A549 (cell line): ENCODE measurements at regions not wholly inside any gene's neighbourhood (a gene's known extent, or its start where the extent isn't known, plus 50 kb on each side); places are given as distances from the start of the nearest gene placed in this dataset.

Experiments
- ATAC-seq, 2 experiments: fragments of 200-7000 bp in 1 of 2; fragments of >200 bp in 1 of 2; cut with Nextera tagmentation in 1 of 2; cut with Tn5 transposase in 1 of 2; 3 replicates each; pipeline versions ENCODE4 v1.8.0 to v1.9.1; 2018 to 2020; ENCODE audit warnings: mild to moderate bottlenecking in 1 of 2, moderate library complexity in 1 of 2
- CTCF ChIA-PET: fragments of 300-600 bp; sonication (Branson Sonifier 250); formaldehyde crosslinking; extraction: SDS; loops from one replicate; lab custom pipeline; 2021; ENCODE audit warnings: antibody characterized with exemption, inconsistent platforms; lab: Yijun Ruan, JAX
- POLR2A ChIA-PET: fragments of 350-600 bp; formaldehyde crosslinking; extraction: SDS; loops from one replicate; lab custom pipeline; 2021; ENCODE audit warnings: antibody characterized with exemption, inconsistent platforms; lab: Yijun Ruan, JAX
- DNase-seq, 2 experiments: peaks; one replicate each; pipeline versions ENCODE4 v3.0.0 to v3.0.0-alpha.2; 2011 to 2016; ENCODE audit warnings: low read depth in 1 of 2, low spot score in 1 of 2
- FAIRE-seq: peaks from 2 replicates; lab custom pipeline; 2011; peaks lifted over from hg19 to GRCh38; lab: Jason Lieb, UNC
- H3K27ac ChIP-seq, 2 experiments: fragments of >200 bp; sonication (Bioruptor Twin); formaldehyde crosslinking; 3 replicates each; pipeline ENCODE4 v1.5.1; 2016 to 2017
- H3K4me1 ChIP-seq: fragments of >200 bp; sonication (Bioruptor Twin); formaldehyde crosslinking; 3 replicates; pipeline ENCODE4 v1.6.1; 2016
- H3K4me2 ChIP-seq: fragments of >200 bp; sonication (Bioruptor Twin); formaldehyde crosslinking; 3 replicates; pipeline ENCODE4 v1.6.1; 2016
- H3K4me3 ChIP-seq: fragments of >200 bp; sonication (Bioruptor Twin); formaldehyde crosslinking; 3 replicates; pipeline ENCODE4 v1.5.1; 2016
- H3K9me3 ChIP-seq: fragments of >200 bp; sonication (Bioruptor Twin); formaldehyde crosslinking; 3 replicates; pipeline ENCODE4 v1.6.1; 2016
- CBX2 ChIP-seq: fragments of 200-600 bp; sonication (generic); IDR thresholded peaks from 2 replicates; pipeline ENCODE4 v1.6.1; 2016; ENCODE audit warnings: low read depth, mild to moderate bottlenecking, borderline replicate concordance
- CBX8 ChIP-seq: fragments of 200-600 bp; sonication (generic); IDR thresholded peaks from 2 replicates; pipeline ENCODE4 v1.6.1; 2016
- CEBPB ChIP-seq, 2 experiments: fragments of >200 bp in 1 of 2; sonication (Bioruptor Twin) in 1 of 2; formaldehyde crosslinking in 1 of 2; IDR thresholded peaks; 2 replicates each; pipeline ENCODE4 v1.6.1; 2012 to 2016
- CHD4 ChIP-seq: fragments of 200-600 bp; sonication (generic); IDR thresholded peaks from 2 replicates; pipeline ENCODE4 v1.6.1; 2016; ENCODE audit warnings: antibody characterized with exemption, mild to moderate bottlenecking, borderline replicate concordance
- CTCF ChIP-seq: fragments of >200 bp; sonication (Bioruptor Twin); formaldehyde crosslinking; IDR thresholded peaks from 3 replicates; pipeline ENCODE4 v1.5.1; 2016
- EP300 ChIP-seq, 2 experiments: fragments of >200 bp; sonication (Bioruptor Twin); formaldehyde crosslinking; IDR thresholded peaks; 2 replicates in 1 of 2; 3 replicates in 1 of 2; pipeline ENCODE4 v1.6.1; 2016 to 2017
- FOSB ChIP-seq: fragments of 250-450 bp; sonication (Bioruptor Pico); IDR thresholded peaks from 2 replicates; pipeline ENCODE4 v1.5.0; 2020; ENCODE audit warnings: mild to moderate bottlenecking, moderate library complexity
- GATA3 ChIP-seq: IDR thresholded peaks from 2 replicates; pipeline ENCODE4 v1.6.1; 2012; ENCODE audit warnings: borderline replicate concordance
- HOXA7 ChIP-seq: fragments of 250-450 bp; sonication (Bioruptor Pico); IDR thresholded peaks from 2 replicates; pipeline ENCODE4 v1.5.0; 2020; ENCODE audit warnings: mild to moderate bottlenecking, moderate library complexity
- HOXB5 ChIP-seq: fragments of 250-450 bp; sonication (Bioruptor Pico); IDR thresholded peaks from 2 replicates; pipeline ENCODE4 v1.5.0; 2020; ENCODE audit warnings: mild to moderate bottlenecking, moderate library complexity
- MYC ChIP-seq: IDR thresholded peaks from 2 replicates; pipeline ENCODE4 v1.6.1; 2012; ENCODE audit warnings: mild to moderate bottlenecking, inconsistent platforms, low read length, improper control_type of control experiment, borderline replicate concordance
- NPAS2 ChIP-seq: fragments of 250-450 bp; sonication (Bioruptor Pico); IDR thresholded peaks from 2 replicates; pipeline ENCODE4 v1.8.0; 2022; ENCODE audit warnings: mild to moderate bottlenecking, moderate library complexity, borderline replicate concordance
- PHF8 ChIP-seq: fragments of 200-600 bp; sonication (generic); IDR thresholded peaks from 2 replicates; pipeline ENCODE4 v1.6.1; 2016; ENCODE audit warnings: low read depth, mild to moderate bottlenecking, antibody characterized with exemption, moderate library complexity, borderline replicate concordance
- POLR2AphosphoS2 ChIP-seq: conservative IDR thresholded peaks from 2 replicates; pipeline ENCODE4 v1.6.1; 2012; ENCODE audit warnings: low read length, improper control_type of control experiment, inconsistent platforms
- RCOR1 ChIP-seq: fragments of 150-350 bp; IDR thresholded peaks from 2 replicates; pipeline ENCODE4 v1.6.1; 2014; ENCODE audit warnings: antibody characterized with exemption, low read length, low read depth
- REST ChIP-seq: fragments of 200-600 bp; sonication (generic); IDR thresholded peaks from 2 replicates; pipeline ENCODE4 v1.6.1; 2016; ENCODE audit warnings: antibody characterized with exemption, mild to moderate bottlenecking, moderate library complexity
- RNF2 ChIP-seq: fragments of 200-600 bp; sonication (generic); IDR thresholded peaks from 2 replicates; pipeline ENCODE4 v1.6.1; 2016; ENCODE audit warnings: low read depth, mild to moderate bottlenecking, antibody characterized with exemption, moderate library complexity, borderline replicate concordance
- USF2 ChIP-seq: fragments of 450-650 bp; IDR thresholded peaks from 2 replicates; pipeline ENCODE4 v1.6.1; 2014; ENCODE audit warnings: antibody characterized with exemption
- ZNF302 ChIP-seq: fragments of 250-450 bp; sonication (Bioruptor Pico); IDR thresholded peaks from 2 replicates; pipeline ENCODE4 v1.9.0; 2021; ENCODE audit warnings: inconsistent platforms, mild to moderate bottlenecking, moderate library complexity
- ZSCAN20 ChIP-seq: fragments of 250-450 bp; sonication (Bioruptor Pico); IDR thresholded peaks from 2 replicates; pipeline ENCODE4 v1.8.0; 2022; ENCODE audit warnings: mild to moderate bottlenecking, moderate library complexity
- WGBS: methylation state at CpG from one replicate; pipeline ENCODE4 v1.1.6; 2017; ENCODE audit errors: missing lambda C conversion rate; 5-methylcytosine and 5-hydroxymethylcytosine counted together
- TF ChIP-seq, protein P1 (sequence below): fragments of 150-350 bp; IDR thresholded peaks from 2 replicates; pipeline ENCODE4 v1.6.1; 2014; ENCODE audit warnings: low read depth, mild to moderate bottlenecking, low read length
- TF ChIP-seq, protein P2 (sequence below): IDR thresholded peaks from 2 replicates; pipeline ENCODE4 v1.6.1; 2012
- TF ChIP-seq, protein P3 (sequence below): IDR thresholded peaks from 2 replicates; pipeline ENCODE4 v1.6.1; 2012; ENCODE audit warnings: low read depth, borderline replicate concordance

DNA sequence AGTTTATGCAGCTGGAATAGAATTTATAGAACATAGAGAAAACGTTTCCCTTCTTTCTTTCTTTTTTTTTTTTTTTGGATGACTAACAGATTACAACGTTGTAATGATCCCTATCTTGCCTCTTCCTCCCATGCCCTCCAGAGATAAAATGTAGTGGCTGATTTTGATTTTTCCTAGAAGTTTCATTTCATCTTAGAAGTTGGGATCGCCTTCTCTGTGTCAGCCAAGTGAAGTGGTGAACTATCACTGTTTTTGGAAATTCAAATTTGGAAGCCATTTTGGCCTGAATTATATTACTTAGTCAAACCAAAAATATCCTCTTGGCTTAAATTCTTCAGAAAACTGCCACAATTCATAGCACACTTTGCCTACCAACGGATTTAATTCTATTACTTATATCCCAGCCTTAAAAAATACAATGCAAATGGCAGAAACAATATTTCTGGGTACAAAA lies 1025.5 kb upstream of the NR2F2 start:
- ChIA-PET CTCF (interaction anchor here (0.6 to 1.9 kb wide), 4 partner anchors 9 to 444 kb away, joined by 3 to 11 read pairs (median 4); no protein-coding TSS in a partner anchor), POLR2A (no interaction called here)
- Histone ChIP-seq H3K4me2 (no peak overlapping the region), H3K9me3 (peaks cover 3% of the 10 kb centered on the region; the same call in 1 of the 3 replicates), H3K4me3 (no peak overlapping the region), H3K27ac (no peak overlapping the region)
- DNase-seq (no peak), FAIRE-seq (no peak)
- 15% methylated on average over 4 of the region's 4 CpGs for WGBS
- TF ChIP-seq, protein P1, sequence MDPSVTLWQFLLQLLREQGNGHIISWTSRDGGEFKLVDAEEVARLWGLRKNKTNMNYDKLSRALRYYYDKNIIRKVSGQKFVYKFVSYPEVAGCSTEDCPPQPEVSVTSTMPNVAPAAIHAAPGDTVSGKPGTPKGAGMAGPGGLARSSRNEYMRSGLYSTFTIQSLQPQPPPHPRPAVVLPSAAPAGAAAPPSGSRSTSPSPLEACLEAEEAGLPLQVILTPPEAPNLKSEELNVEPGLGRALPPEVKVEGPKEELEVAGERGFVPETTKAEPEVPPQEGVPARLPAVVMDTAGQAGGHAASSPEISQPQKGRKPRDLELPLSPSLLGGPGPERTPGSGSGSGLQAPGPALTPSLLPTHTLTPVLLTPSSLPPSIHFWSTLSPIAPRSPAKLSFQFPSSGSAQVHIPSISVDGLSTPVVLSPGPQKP = no peak
- no peak for TF ChIP-seq ZSCAN20 (CRISPR knock-in tag)
- TF ChIP-seq CHD4 = no peak
- no peak for TF ChIP-seq ZNF302 (CRISPR knock-in tag)
- TF ChIP-seq EP300 (IDR thresholded peaks at IDR 0.05) = no peak
- no peak for TF ChIP-seq USF2
- no peak for TF ChIP-seq CBX8
- TF ChIP-seq CBX2 = no peak
- no peak for TF ChIP-seq POLR2AphosphoS2
- TF ChIP-seq, all 56 proteins: peak for 0
- H3K4me1 ChIP-seq = no peaks in the 10 kb centered on the region
- no peak for ATAC-seq

DNA sequence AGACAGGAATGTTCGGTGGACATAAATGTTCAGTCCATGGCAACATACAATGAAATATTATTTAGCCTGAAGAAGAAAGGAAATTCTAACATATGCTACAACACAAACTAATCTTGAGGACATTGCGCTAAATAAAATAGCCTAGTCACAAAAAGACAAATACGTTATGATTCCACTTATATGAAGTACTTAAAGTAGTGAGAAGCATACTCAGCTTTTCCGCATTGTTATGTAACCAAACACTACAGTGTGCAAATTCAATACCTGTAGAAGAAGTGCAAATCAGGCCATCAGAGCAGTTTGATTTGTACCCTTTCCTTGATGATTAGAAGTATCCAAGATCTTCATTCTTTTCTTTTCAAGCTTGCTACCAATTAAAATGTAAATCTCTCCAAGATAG lies 1023.4 kb upstream of the NR2F2 start:
- H3K27ac ChIP-seq = no peak overlapping the region
- no peak overlapping the region for H3K4me3 ChIP-seq
- FAIRE-seq = peak; percentile 54
- POLR2A ChIA-PET = no interaction called here
- no peak for ATAC-seq
- H3K4me2 ChIP-seq = no peak overlapping the region
- no peak for DNase-seq
- no peaks in the 10 kb centered on the region for H3K4me1 ChIP-seq
- 73% methylated on average over 4 of the region's 4 CpGs for WGBS
- H3K9me3 ChIP-seq = no peaks in the 10 kb centered on the region
- TF ChIP-seq RNF2 (no peak), HOXA7 (no peak)
- CTCF ChIA-PET = interaction anchor here (2.9 kb wide), 1 partner anchor 15 kb away, joined by 9 read pairs; no protein-coding TSS in a partner anchor

- ChIA-PET CTCF (interaction anchor here (1.1 kb wide), 1 partner anchor 27 kb away, joined by 5 read pairs; no protein-coding TSS in a partner anchor), POLR2A (no interaction called here)
- H3K9me3 ChIP-seq = peaks cover 7% of the 10 kb centered on the region; the same call in 1 of the 3 replicates
- no peak for DNase-seq
- no peak overlapping the region for H3K27ac ChIP-seq
- 19% methylated on average over 4 of the region's 4 CpGs for WGBS
- H3K4me2 ChIP-seq = no peak overlapping the region
- no peak overlapping the region for H3K4me3 ChIP-seq
- no peak for ATAC-seq
- FAIRE-seq = no peak
- H3K4me1 ChIP-seq = no peaks in the 10 kb centered on the region
- TF ChIP-seq PHF8 (no peak), GATA3 (no peak), ZNF302 (CRISPR knock-in tag) (no peak), NPAS2 (CRISPR knock-in tag) (no peak), RCOR1 (no peak), REST (no peak), FOSB (CRISPR knock-in tag) (no peak), HOXB5 (CRISPR knock-in tag) (no peak), CEBPB (IDR thresholded peaks at IDR 0.05) (no peak), MYC (no peak), CTCF (no peak)
- TF ChIP-seq, protein P1 = no peak
- TF ChIP-seq, protein P2, sequence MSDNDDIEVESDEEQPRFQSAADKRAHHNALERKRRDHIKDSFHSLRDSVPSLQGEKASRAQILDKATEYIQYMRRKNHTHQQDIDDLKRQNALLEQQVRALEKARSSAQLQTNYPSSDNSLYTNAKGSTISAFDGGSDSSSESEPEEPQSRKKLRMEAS = no peak
- TF ChIP-seq, protein P3, sequence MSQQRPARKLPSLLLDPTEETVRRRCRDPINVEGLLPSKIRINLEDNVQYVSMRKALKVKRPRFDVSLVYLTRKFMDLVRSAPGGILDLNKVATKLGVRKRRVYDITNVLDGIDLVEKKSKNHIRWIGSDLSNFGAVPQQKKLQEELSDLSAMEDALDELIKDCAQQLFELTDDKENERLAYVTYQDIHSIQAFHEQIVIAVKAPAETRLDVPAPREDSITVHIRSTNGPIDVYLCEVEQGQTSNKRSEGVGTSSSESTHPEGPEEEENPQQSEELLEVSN = no peak
These were observed 1011.3 kb upstream of the NR2F2 start for GRCh38 chr15:95319242-95319641.
